NCI-H146 treated with DMSO at 0.1 percent for 48 hours (cell line): ENCODE measurements at regions not wholly inside any gene's neighbourhood (a gene's known extent, or its start where the extent isn't known, plus 50 kb on each side); places are given as distances from the start of the nearest gene placed in this dataset.

Source experiments
- DNase-seq: peaks from one replicate; lab custom pipeline; 2025; ENCODE audit not compliant: unreplicated experiment; lab: John Stamatoyannopoulos, UW

GRCh38 chr3:176469694-176470205 is 727.5 kb downstream of the TBL1XR1 start:
- no peak for DNase-seq

- no peak for DNase-seq
These were observed 733.7 kb downstream of the TBL1XR1 start for GRCh38 chr3:176463610-176464009.

- no peak for DNase-seq
These were observed 749.9 kb downstream of the TBL1XR1 start for GRCh38 chr3:176447369-176447768.

GRCh38 chr3:176442326-176442725 is 755.0 kb downstream of the TBL1XR1 start:
- DNase-seq, result no peak

- peak; percentile 82 for DNase-seq
These were observed 757.6 kb downstream of the TBL1XR1 start for GRCh38 chr3:176439729-176440128.

- DNase-seq, result no peak
These were observed 765.3 kb downstream of the TBL1XR1 start for GRCh38 chr3:176431991-176432390.

GRCh38 chr3:176431038-176431418 is 766.3 kb downstream of the TBL1XR1 start:
- no peak for DNase-seq

- peak; percentile 81 for DNase-seq
These were observed 766.8 kb downstream of the TBL1XR1 start for GRCh38 chr3:176430244-176431037.

- DNase-seq, result no peak
These were observed 768.7 kb downstream of the TBL1XR1 start for GRCh38 chr3:176428552-176428951.

- no peak for DNase-seq
These were observed 770.9 kb downstream of the TBL1XR1 start for GRCh38 chr3:176426371-176426770.

GRCh38 chr3:176416870-176417269 is 780.4 kb downstream of the TBL1XR1 start:
- DNase-seq, result no peak

- peak; percentile 41 for DNase-seq
These were observed 781.5 kb downstream of the TBL1XR1 start for GRCh38 chr3:176415661-176416295.

- DNase-seq, result no peak
These were observed 784.5 kb downstream of the TBL1XR1 start for GRCh38 chr3:176412771-176413170.

- no peak for DNase-seq
These were observed 793.8 kb downstream of the TBL1XR1 start for GRCh38 chr3:176403531-176403930.

- DNase-seq, result no peak
These were observed 796.1 kb downstream of the TBL1XR1 start for GRCh38 chr3:176401211-176401610.

- no peak for DNase-seq
These were observed 798.1 kb downstream of the TBL1XR1 start for GRCh38 chr3:176399193-176399592.

GRCh38 chr3:176395240-176395639 is 802.0 kb downstream of the TBL1XR1 start:
- DNase-seq, result no peak

- DNase-seq, result no peak
These were observed 818.5 kb downstream of the TBL1XR1 start for GRCh38 chr3:176378789-176379188.

GRCh38 chr3:176376531-176376930 is 820.8 kb downstream of the TBL1XR1 start:
- DNase-seq, result no peak

GRCh38 chr3:176375519-176375918 is 821.8 kb downstream of the TBL1XR1 start:
- DNase-seq, result no peak

GRCh38 chr3:176362191-176362731 is 835.0 kb downstream of the TBL1XR1 start:
- no peak for DNase-seq

- no peak for DNase-seq
These were observed 838.1 kb downstream of the TBL1XR1 start for GRCh38 chr3:176359211-176359610.
